ENCODE measurements at regions not wholly inside any gene's neighbourhood (a gene's known extent, or its start where the extent isn't known, plus 50 kb on each side); places are given as distances from the start of the nearest gene placed in this dataset.

DNA sequence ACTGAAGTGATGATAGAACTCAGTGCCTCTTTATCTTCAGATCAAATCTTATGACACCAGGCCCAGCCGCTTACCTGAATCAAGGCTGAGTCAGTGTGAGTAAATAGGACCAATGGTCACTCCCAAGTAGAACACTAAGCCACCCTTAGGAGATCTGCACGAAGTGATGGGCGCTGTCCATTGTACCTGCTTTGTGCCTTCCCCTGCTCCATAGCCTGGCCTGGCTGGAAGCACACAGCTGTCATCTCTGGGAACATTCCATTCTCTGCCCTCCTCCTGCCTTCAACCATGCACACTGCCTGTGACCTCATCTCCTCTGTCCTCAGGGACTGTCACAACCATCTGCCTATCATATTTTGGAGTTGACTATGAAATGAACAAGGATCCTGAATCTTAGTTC is 279.5 kb upstream of the ASIC2 start:
- TF ChIP-seq YY1 (IDR thresholded peaks at IDR 0.05; ENCODE audit: insufficient read depth, insufficient read length): no peak
- TF ChIP-seq ZNF274 (IDR thresholded peaks at IDR 0.05; ENCODE audit: low read depth, low read length): no peak
